MM.1S (cell line): ENCODE measurements at regions not wholly inside any gene's neighbourhood (a gene's known extent, or its start where the extent isn't known, plus 50 kb on each side); places are given as distances from the start of the nearest gene placed in this dataset.

ENCODE experiments used
- EZH2 ChIP-seq: fragments of 300-600 bp; sonication (generic); optimal IDR thresholded peaks from 2 replicates; pipeline ENCODE3; 2017; ENCODE audit warnings: low read depth, mild to moderate bottlenecking, antibody characterized with exemption, low read length, mixed read lengths
- TF ChIP-seq, protein P1 (sequence below): fragments of 300-600 bp; sonication (generic); IDR thresholded peaks from 2 replicates; pipeline ENCODE4 v1.5.1; 2016; ENCODE audit warnings: antibody characterized with exemption, low read length, mixed read lengths

DNA sequence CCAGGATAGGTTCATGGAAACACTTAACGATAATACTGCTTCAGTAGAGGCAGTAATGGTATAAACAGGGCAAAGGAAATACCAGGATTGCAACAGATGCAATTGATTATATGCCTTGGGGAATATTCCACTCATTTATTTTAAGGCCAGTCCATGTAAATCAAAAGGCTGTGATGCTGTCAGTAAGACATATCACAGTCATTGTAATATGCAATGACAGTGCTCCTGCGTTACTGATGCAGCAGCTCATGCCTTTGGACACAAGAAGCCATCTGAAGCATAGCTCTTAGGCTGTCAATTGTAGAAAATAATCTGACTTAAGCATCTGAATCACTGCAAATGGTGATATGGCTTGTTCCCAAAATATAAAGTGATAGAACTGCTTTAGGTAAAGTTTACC is 674.8 kb downstream of the TMTC2 start:
- TF ChIP-seq, protein P1, sequence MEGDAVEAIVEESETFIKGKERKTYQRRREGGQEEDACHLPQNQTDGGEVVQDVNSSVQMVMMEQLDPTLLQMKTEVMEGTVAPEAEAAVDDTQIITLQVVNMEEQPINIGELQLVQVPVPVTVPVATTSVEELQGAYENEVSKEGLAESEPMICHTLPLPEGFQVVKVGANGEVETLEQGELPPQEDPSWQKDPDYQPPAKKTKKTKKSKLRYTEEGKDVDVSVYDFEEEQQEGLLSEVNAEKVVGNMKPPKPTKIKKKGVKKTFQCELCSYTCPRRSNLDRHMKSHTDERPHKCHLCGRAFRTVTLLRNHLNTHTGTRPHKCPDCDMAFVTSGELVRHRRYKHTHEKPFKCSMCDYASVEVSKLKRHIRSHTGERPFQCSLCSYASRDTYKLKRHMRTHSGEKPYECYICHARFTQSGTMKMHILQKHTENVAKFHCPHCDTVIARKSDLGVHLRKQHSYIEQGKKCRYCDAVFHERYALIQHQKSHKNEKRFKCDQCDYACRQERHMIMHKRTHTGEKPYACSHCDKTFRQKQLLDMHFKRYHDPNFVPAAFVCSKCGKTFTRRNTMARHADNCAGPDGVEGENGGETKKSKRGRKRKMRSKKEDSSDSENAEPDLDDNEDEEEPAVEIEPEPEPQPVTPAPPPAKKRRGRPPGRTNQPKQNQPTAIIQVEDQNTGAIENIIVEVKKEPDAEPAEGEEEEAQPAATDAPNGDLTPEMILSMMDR: no peak
- no peak for TF ChIP-seq EZH2
